SK-N-SH (cell line): ENCODE measurements at regions not wholly inside any gene's neighbourhood (a gene's known extent, or its start where the extent isn't known, plus 50 kb on each side); places are given as distances from the start of the nearest gene placed in this dataset.

Experiments
- MXI1 ChIP-seq: IDR thresholded peaks from 2 replicates; pipeline ENCODE4 v1.6.1; 2012; ENCODE audit warnings: mild to moderate bottlenecking, low read depth, low read length, improper control_type of control experiment
- TF ChIP-seq, protein P1 (sequence below): IDR thresholded peaks from 2 replicates; pipeline ENCODE4 v1.6.1; 2012; ENCODE audit warnings: mild to moderate bottlenecking, low read depth, low read length, moderate library complexity

DNA sequence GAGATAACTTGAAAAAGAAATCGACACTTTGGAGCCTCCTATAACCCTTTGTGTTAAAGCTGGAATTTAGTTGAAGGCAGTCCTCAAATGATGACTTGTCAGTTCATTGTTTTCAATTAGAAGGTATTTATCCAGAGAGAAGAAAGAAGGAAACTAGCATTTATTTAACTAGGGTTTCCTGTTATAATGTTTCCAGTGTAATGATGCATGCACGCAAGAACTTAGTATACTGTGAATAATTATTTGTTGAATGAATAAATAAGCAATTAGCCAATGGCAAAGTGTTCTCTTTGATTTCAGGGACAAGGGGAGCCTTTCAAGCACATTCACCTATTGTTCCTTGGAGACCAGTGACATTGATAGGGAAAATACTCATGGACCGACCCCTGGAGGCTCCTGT, 307.4 kb downstream of the KLF5 start:
- TF ChIP-seq MXI1: no peak
- TF ChIP-seq, protein P1, sequence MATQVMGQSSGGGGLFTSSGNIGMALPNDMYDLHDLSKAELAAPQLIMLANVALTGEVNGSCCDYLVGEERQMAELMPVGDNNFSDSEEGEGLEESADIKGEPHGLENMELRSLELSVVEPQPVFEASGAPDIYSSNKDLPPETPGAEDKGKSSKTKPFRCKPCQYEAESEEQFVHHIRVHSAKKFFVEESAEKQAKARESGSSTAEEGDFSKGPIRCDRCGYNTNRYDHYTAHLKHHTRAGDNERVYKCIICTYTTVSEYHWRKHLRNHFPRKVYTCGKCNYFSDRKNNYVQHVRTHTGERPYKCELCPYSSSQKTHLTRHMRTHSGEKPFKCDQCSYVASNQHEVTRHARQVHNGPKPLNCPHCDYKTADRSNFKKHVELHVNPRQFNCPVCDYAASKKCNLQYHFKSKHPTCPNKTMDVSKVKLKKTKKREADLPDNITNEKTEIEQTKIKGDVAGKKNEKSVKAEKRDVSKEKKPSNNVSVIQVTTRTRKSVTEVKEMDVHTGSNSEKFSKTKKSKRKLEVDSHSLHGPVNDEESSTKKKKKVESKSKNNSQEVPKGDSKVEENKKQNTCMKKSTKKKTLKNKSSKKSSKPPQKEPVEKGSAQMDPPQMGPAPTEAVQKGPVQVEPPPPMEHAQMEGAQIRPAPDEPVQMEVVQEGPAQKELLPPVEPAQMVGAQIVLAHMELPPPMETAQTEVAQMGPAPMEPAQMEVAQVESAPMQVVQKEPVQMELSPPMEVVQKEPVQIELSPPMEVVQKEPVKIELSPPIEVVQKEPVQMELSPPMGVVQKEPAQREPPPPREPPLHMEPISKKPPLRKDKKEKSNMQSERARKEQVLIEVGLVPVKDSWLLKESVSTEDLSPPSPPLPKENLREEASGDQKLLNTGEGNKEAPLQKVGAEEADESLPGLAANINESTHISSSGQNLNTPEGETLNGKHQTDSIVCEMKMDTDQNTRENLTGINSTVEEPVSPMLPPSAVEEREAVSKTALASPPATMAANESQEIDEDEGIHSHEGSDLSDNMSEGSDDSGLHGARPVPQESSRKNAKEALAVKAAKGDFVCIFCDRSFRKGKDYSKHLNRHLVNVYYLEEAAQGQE: no peak
